Upper lobe of left lung (tissue), 4 donors: ENCODE measurements at regions not wholly inside any gene's neighbourhood (a gene's known extent, or its start where the extent isn't known, plus 50 kb on each side); places are given as distances from the start of the nearest gene placed in this dataset.

Source experiments
- EP300 ChIP-seq, 4 donors: sonication (generic); formaldehyde crosslinking; IDR thresholded peaks; one replicate each; pipeline ENCODE4 v1.5.1; 2017; ENCODE audit warnings: antibody characterized with exemption in 4 of 4, control low read depth in 2 of 4
- TF ChIP-seq, protein P1 (sequence below), 6 experiments: fragments of 450-650 bp in 4 of 6; fragments of 200-600 bp in 2 of 6; sonication (generic) in 2 of 6; IDR thresholded peaks; one replicate each; pipeline ENCODE4 v1.5.1; 2016 to 2019; ENCODE audit warnings: antibody characterized with exemption in 6 of 6

DNA sequence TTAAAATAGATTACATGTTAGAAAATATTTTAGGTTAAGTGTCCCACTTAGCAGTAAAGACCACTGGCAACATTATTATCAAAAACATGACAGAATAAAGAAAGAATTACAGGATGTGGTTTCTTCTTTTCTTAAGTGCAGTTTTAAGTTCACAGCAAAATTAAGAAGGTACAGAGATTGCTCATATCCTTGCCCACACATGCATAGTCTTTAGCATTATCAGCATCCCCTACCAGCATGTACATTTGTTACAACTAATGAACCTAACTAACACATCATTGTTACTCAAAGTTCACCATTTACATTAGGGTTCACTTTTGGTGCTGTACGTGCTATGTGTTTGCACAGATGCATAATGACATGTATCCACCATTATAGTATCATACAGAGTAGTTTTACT is 837.7 kb upstream of the CDH9 start:
- TF ChIP-seq, protein P1, sequence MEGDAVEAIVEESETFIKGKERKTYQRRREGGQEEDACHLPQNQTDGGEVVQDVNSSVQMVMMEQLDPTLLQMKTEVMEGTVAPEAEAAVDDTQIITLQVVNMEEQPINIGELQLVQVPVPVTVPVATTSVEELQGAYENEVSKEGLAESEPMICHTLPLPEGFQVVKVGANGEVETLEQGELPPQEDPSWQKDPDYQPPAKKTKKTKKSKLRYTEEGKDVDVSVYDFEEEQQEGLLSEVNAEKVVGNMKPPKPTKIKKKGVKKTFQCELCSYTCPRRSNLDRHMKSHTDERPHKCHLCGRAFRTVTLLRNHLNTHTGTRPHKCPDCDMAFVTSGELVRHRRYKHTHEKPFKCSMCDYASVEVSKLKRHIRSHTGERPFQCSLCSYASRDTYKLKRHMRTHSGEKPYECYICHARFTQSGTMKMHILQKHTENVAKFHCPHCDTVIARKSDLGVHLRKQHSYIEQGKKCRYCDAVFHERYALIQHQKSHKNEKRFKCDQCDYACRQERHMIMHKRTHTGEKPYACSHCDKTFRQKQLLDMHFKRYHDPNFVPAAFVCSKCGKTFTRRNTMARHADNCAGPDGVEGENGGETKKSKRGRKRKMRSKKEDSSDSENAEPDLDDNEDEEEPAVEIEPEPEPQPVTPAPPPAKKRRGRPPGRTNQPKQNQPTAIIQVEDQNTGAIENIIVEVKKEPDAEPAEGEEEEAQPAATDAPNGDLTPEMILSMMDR (IDR thresholded peaks at IDR 0.05): no peak
- TF ChIP-seq EP300 (IDR thresholded peaks at IDR 0.05): no peak
